PC-9 (cell line): ENCODE measurements at regions not wholly inside any gene's neighbourhood (a gene's known extent, or its start where the extent isn't known, plus 50 kb on each side); places are given as distances from the start of the nearest gene placed in this dataset.

Experiments used
- EZH2 ChIP-seq: fragments of 200-600 bp; sonication (generic); IDR thresholded peaks from 2 replicates; pipeline ENCODE4 v1.8.0; 2017; ENCODE audit warnings: antibody characterized with exemption, low read depth
- TF ChIP-seq, protein P1 (sequence below): fragments of 200-600 bp; sonication (generic); conservative IDR thresholded peaks from 2 replicates; pipeline ENCODE4 v1.6.1; 2017; ENCODE audit warnings: mixed run types, antibody characterized with exemption, mild to moderate bottlenecking, moderate library complexity

DNA sequence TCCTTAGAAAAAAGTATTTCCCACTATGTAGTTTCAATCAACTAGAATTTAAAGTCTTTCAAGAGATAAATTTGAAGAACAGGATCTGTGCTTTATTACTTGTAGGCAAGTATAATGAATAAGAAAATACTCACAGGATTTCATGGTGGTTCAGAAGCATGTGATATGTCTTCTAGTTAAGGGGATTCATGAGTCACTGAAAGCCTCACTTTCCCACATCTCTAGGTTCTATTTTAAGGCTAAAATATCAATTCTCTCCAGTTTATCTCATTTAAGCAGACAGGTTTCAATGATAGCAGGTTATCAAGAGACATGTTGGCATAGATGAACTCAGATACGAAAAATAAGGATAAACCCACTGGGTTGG lies 437.8 kb upstream of the BCHE start:
- TF ChIP-seq, protein P1, sequence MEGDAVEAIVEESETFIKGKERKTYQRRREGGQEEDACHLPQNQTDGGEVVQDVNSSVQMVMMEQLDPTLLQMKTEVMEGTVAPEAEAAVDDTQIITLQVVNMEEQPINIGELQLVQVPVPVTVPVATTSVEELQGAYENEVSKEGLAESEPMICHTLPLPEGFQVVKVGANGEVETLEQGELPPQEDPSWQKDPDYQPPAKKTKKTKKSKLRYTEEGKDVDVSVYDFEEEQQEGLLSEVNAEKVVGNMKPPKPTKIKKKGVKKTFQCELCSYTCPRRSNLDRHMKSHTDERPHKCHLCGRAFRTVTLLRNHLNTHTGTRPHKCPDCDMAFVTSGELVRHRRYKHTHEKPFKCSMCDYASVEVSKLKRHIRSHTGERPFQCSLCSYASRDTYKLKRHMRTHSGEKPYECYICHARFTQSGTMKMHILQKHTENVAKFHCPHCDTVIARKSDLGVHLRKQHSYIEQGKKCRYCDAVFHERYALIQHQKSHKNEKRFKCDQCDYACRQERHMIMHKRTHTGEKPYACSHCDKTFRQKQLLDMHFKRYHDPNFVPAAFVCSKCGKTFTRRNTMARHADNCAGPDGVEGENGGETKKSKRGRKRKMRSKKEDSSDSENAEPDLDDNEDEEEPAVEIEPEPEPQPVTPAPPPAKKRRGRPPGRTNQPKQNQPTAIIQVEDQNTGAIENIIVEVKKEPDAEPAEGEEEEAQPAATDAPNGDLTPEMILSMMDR = no peak
- TF ChIP-seq EZH2 = no peak
